Retinal pigment epithelial cell (primary cell): ENCODE measurements at regions not wholly inside any gene's neighbourhood (a gene's known extent, or its start where the extent isn't known, plus 50 kb on each side); places are given as distances from the start of the nearest gene placed in this dataset.

Experiments used
- DNase-seq: peaks from one replicate; pipeline ENCODE4 v3.0.0-alpha.2; 2010; ENCODE audit warnings: low read depth
- H3K4me3 ChIP-seq: 2 replicates; pipeline ENCODE4 v1.5.1; 2011; ENCODE audit warnings: mild to moderate bottlenecking, low read length, control low read depth, moderate library complexity
- TF ChIP-seq, protein P1 (sequence below): conservative IDR thresholded peaks from 2 replicates; pipeline ENCODE4 v1.5.1; 2011; ENCODE audit warnings: low read depth, low read length, control low read depth, inconsistent platforms

DNA sequence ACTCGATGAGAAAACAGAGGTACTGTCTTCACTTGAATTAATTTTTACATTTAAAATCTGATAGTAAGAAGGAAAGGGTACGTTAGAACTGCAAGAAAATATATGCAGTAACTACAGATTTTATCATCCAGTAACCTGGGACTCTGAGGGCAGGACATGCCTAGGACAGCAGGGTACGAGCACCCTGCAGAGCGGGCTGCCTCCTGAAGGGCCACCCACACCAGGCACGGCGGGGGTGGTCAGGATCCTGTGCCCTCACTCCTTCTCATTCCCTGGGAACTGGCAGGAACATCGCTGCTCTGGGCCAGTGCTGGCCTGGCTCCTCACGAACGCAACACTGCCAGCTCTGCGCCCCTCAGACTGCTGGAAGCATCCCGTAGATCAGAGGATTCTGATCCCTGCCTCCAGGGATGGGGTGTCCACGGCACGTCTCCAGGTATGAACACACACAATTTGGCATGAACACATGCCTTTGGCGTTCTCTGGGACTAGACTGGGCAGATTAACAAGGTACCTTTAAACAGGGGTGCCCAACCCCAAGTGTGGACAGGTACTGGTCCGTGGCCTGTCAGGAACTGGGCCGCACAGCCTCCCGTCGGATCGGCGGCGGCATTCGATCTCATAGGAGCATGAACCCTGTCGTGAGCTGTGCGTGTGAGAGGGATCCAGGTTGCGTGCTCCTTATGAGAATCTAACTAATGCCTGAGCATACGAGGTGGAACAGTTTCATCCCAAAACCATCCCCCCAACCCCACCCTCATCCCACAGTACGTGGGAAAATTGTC is 99.3 kb upstream of the FAM20C start:
- H3K4me3 ChIP-seq = no peak overlapping the region
- TF ChIP-seq, protein P1, sequence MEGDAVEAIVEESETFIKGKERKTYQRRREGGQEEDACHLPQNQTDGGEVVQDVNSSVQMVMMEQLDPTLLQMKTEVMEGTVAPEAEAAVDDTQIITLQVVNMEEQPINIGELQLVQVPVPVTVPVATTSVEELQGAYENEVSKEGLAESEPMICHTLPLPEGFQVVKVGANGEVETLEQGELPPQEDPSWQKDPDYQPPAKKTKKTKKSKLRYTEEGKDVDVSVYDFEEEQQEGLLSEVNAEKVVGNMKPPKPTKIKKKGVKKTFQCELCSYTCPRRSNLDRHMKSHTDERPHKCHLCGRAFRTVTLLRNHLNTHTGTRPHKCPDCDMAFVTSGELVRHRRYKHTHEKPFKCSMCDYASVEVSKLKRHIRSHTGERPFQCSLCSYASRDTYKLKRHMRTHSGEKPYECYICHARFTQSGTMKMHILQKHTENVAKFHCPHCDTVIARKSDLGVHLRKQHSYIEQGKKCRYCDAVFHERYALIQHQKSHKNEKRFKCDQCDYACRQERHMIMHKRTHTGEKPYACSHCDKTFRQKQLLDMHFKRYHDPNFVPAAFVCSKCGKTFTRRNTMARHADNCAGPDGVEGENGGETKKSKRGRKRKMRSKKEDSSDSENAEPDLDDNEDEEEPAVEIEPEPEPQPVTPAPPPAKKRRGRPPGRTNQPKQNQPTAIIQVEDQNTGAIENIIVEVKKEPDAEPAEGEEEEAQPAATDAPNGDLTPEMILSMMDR = no peak
- DNase-seq = no peak

DNA sequence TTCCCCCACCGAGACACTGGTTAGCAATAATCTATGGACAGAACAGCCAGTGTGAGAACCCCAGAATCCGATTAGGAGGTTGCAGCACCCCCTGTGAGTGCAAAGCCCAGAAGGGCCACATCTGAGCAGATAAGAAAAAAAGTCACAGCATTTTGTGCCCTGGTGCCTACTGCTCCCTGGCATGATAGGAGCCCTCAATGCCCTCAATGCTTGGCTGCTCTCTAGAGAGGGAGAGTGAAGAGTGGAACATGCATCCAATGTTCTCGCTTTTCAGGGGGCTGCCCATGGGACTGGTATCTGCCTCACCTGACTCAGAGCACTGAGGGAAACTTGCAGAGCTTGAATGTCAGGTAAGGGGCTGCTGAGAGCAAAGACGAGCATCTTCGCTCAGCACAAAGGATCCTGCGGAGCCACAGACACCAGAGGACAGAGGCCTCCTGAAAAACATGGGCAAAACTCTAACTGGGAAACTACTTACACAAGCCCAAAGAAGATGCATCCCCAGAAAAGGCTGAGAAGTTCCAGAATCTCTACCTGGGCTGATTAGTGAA is 98.0 kb upstream of the FAM20C start:
- no peak for DNase-seq
- TF ChIP-seq, protein P1 = no peak
- H3K4me3 ChIP-seq = no peak overlapping the region

DNA sequence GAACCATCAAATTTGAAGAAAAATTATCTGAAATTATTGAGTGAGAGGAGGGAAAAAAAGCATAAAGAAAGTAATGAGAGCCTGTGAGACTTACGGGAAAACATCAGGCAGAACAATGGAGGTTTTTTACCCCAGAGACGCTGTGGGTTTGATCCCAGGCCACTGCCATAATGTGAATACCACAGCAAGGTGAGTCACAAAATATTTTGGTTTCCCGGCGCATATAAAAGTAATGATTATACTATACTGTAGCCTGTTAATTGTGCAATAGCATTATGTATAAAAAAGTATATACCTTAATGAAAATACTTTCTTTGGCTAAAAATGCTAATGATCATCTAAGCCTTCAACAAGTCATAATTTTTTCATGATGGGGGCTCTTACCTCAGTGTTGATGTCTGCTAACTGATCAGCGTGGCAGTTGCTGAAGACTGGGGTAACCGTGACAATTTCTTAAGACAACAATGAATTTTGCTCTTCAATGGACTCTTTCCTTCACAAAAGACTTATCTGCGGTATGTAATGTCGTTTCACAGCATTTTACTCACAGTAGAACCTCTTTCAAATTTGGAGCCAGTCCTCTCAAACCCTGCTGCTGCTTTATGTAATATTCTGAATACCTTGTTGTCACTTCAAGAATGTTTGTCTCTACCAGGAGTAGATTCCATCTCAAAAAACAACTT is 97.0 kb upstream of the FAM20C start:
- TF ChIP-seq, protein P1 = no peak
- DNase-seq = no peak
- no peak overlapping the region for H3K4me3 ChIP-seq

DNA sequence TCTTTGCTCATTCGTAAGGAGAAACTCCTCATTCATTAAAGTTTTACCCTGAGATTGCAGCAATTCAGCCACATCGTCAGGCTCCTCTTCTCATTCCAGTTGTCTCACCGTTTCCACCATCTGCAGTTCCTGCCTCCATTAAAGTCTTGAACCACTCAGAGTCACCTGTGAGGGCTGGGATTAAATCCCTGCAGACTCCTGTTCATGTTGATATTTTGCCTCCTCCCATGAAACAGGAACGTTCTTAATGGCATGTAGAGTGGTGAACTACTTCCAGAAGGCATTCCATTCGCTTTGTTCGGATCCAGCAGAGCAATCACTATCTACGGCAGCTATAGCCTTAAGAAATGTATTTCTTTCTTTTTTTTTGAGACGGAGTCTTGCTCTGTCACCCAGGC is 96.5 kb upstream of the FAM20C start:
- no peak for DNase-seq
- H3K4me3 ChIP-seq = no peak overlapping the region
- TF ChIP-seq, protein P1 = no peak

DNA sequence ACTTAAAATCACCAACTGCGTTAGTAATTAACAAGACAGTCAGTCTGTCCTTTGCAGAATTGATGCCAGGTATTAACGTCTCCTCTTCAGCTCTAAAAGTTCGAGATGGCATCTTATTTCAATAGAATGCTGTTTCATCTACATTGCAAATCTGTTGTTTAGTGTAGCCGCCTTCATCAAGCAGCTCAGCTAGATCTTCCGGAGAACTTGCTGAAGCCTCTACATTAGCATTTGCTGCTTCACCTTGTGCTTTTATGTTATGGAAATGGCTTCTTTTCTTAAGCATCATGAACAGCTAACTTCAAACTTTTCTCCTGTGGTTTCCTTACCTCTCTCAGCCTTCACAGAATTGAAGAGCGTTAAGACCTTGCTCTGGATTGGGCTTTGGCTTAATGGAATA is 95.5 kb upstream of the FAM20C start:
- H3K4me3 ChIP-seq = no peak overlapping the region
- no peak for DNase-seq
- TF ChIP-seq, protein P1 = no peak

DNA sequence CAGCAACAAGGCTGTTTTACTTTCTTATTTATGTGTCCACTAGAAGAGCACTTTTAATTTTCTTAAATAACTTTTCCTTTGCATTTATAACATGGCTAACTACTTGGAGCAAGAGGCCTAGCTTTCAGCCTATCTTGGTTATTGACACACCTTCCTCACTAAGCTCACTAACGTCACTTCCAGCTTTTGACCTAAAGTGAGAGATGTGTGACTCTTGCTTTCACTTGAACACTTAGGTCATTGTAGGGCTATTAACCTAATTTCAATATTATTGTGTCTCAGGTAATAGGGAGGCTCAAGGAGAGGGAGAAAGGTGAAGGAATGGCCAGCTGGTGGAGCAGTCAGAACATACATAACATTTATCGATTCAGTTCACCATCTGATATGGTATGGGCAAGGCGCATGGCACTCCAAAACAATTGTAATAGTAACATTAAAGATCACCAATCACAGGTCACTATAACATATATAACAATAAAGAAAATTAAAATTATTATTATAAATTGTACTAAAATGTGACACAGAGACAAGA is 95.0 kb upstream of the FAM20C start:
- no peak overlapping the region for H3K4me3 ChIP-seq
- no peak for DNase-seq
- TF ChIP-seq, protein P1 = no peak
